ENCODE measurements at regions not wholly inside any gene's neighbourhood (a gene's known extent, or its start where the extent isn't known, plus 50 kb on each side); places are given as distances from the start of the nearest gene placed in this dataset.

GRCh38 chr5:20353499-20353898, 365.5 kb upstream of the CDH18 start:
- DNase-seq (ENCODE audit: low read depth) = no peak
- H3K4me3 ChIP-seq (ENCODE audit: low read depth, low read length) = no peak overlapping the region
- TF ChIP-seq CTCF (IDR thresholded peaks at IDR 0.05; ENCODE audit: insufficient read depth, low read length) = no peak

- no peak overlapping the region for H3K4me3 ChIP-seq (ENCODE audit: low read depth, low read length)
- no peak for TF ChIP-seq CTCF (IDR thresholded peaks at IDR 0.05; ENCODE audit: insufficient read depth, low read length)
- DNase-seq (ENCODE audit: low read depth) = no peak
Observed at GRCh38 chr5:20351849-20352248, 363.8 kb upstream of the CDH18 start.

- TF ChIP-seq CTCF (IDR thresholded peaks at IDR 0.05; ENCODE audit: insufficient read depth, low read length) = no peak
- H3K4me3 ChIP-seq (ENCODE audit: low read depth, low read length) = no peak overlapping the region
- no peak for DNase-seq (ENCODE audit: low read depth)
Observed at GRCh38 chr5:20348321-20348720, 360.3 kb upstream of the CDH18 start.

GRCh38 chr5:20347334-20347733, 359.3 kb upstream of the CDH18 start:
- DNase-seq (ENCODE audit: low read depth) = no peak
- no peak overlapping the region for H3K4me3 ChIP-seq (ENCODE audit: low read depth, low read length)
- TF ChIP-seq CTCF (IDR thresholded peaks at IDR 0.05; ENCODE audit: insufficient read depth, low read length) = no peak

GRCh38 chr5:20340126-20340525, 352.1 kb upstream of the CDH18 start:
- TF ChIP-seq CTCF (IDR thresholded peaks at IDR 0.05; ENCODE audit: insufficient read depth, low read length) = no peak
- DNase-seq (ENCODE audit: low read depth) = no peak
- H3K4me3 ChIP-seq (ENCODE audit: low read depth, low read length) = no peak overlapping the region

- DNase-seq (ENCODE audit: low read depth) = no peak
- TF ChIP-seq CTCF (IDR thresholded peaks at IDR 0.05; ENCODE audit: insufficient read depth, low read length) = peak; percentile 17
- H3K4me3 ChIP-seq (ENCODE audit: low read depth, low read length) = no peak overlapping the region
Observed at GRCh38 chr5:20335978-20336377, 348.0 kb upstream of the CDH18 start.

GRCh38 chr5:20331826-20332225, 343.8 kb upstream of the CDH18 start:
- DNase-seq (ENCODE audit: low read depth) = no peak
- TF ChIP-seq CTCF (IDR thresholded peaks at IDR 0.05; ENCODE audit: insufficient read depth, low read length) = no peak
- H3K4me3 ChIP-seq (ENCODE audit: low read depth, low read length) = no peak overlapping the region
